PC-3 (cell line): ENCODE measurements at regions not wholly inside any gene's neighbourhood (a gene's known extent, or its start where the extent isn't known, plus 50 kb on each side); places are given as distances from the start of the nearest gene placed in this dataset.
"Not testable (repeated sequence)": the region's sequence is repeated elsewhere in the genome, so short reads cannot be mapped to it uniquely, and the experiment has no call there.

ENCODE experiments used
- ATAC-seq: fragments of 200-7000 bp; cut with Tn5 transposase; 2 replicates; pipeline ENCODE4 v1.9.1; 2020; ENCODE audit warnings: mild to moderate bottlenecking, moderate library complexity
- BruUV-seq: library from RNA; stranded (reverse); fragments of 400-500 nt; replicated peaks from 2 replicates; lab custom pipeline; 2021; lab: Mats Ljungman, UMichigan
- CTCF ChIA-PET: fragments of 300-600 bp; sonication (Branson Sonifier 250); formaldehyde crosslinking; loops from one replicate; lab custom pipeline; 2022; ENCODE audit warnings: antibody characterized with exemption; lab: Charles Lee
- POLR2A ChIA-PET: fragments of 300-600 bp; sonication (Branson Sonifier 250); formaldehyde crosslinking; loops from one replicate; lab custom pipeline; 2022; ENCODE audit warnings: antibody characterized with exemption; ENCODE audit not compliant: unreplicated experiment; lab: Charles Lee
- DNase-seq: peaks from one replicate; pipeline ENCODE4 v3.0.0-alpha.2; 2015
- H2AFZ ChIP-seq: fragments of 300-600 bp; sonication (generic); 2 replicates; pipeline ENCODE4 v1.6.0; 2016; ENCODE audit warnings: antibody characterized with exemption, low read length
- H3F3A ChIP-seq: fragments of 300-600 bp; sonication (generic); one replicate; pipeline ENCODE4 v1.6.0; 2017; ENCODE audit warnings: antibody characterized with exemption, low read length, control low read depth, mild to moderate bottlenecking; ENCODE audit not compliant: unreplicated experiment
- H3K27ac ChIP-seq: fragments of 300-600 bp; sonication (generic); 2 replicates; pipeline ENCODE4 v1.5.1; 2016; ENCODE audit warnings: mild to moderate bottlenecking, low read length
- H3K27me3 ChIP-seq: fragments of 300-600 bp; sonication (generic); 2 replicates; pipeline ENCODE4 v1.6.1; 2016; ENCODE audit warnings: low read length, mixed read lengths
- H3K36me3 ChIP-seq: fragments of 300-600 bp; sonication (generic); 2 replicates; pipeline ENCODE4 v1.6.1; 2016; ENCODE audit warnings: low read depth, mixed run types, low read length, mixed read lengths
- H3K4me1 ChIP-seq: fragments of 300-600 bp; sonication (generic); 2 replicates; pipeline ENCODE4 v1.5.1; 2016; ENCODE audit warnings: low read length; ENCODE audit not compliant: insufficient read depth
- H3K4me2 ChIP-seq: fragments of 300-600 bp; sonication (generic); 2 replicates; pipeline ENCODE4 v1.6.0; 2016; ENCODE audit warnings: low read length
- H3K4me3 ChIP-seq: fragments of 300-600 bp; sonication (generic); 2 replicates; pipeline ENCODE4 v1.5.1; 2016; ENCODE audit warnings: mild to moderate bottlenecking, low read length, mixed read lengths
- H3K79me2 ChIP-seq: fragments of 300-600 bp; sonication (generic); 2 replicates; pipeline ENCODE4 v1.6.1; 2017; ENCODE audit warnings: low read length, mixed read lengths
- H3K9ac ChIP-seq: fragments of 300-600 bp; sonication (generic); 2 replicates; pipeline ENCODE4 v1.6.0; 2016; ENCODE audit warnings: mild to moderate bottlenecking, low read length
- H3K9me2 ChIP-seq: fragments of 300-600 bp; sonication (generic); replicated peaks from 2 replicates; pipeline ENCODE4 v1.6.1; 2016; ENCODE audit warnings: mixed run types, low read length, mixed read lengths
- H3K9me3 ChIP-seq: fragments of 300-600 bp; sonication (generic); 2 replicates; pipeline ENCODE4 v1.6.1; 2016; ENCODE audit warnings: low read length, mixed read lengths
- H4K20me1 ChIP-seq: fragments of 300-600 bp; sonication (generic); 2 replicates; pipeline ENCODE4 v1.6.1; 2016; ENCODE audit warnings: low read length, mixed read lengths
- CTCF ChIP-seq: fragments of 300-600 bp; sonication (generic); conservative IDR thresholded peaks from 2 replicates; pipeline ENCODE4 v1.5.1; 2017; ENCODE audit warnings: antibody characterized with exemption, low read depth, mild to moderate bottlenecking, low read length
- EZH2 ChIP-seq: fragments of 300-600 bp; sonication (generic); IDR thresholded peaks from one replicate; pipeline ENCODE4 v1.6.1; 2017; ENCODE audit warnings: antibody characterized with exemption, mild to moderate bottlenecking, low read length; ENCODE audit not compliant: unreplicated experiment
- EZH2phosphoT487 ChIP-seq: fragments of 300-600 bp; sonication (generic); IDR thresholded peaks from 2 replicates; pipeline ENCODE4 v1.6.1; 2018; ENCODE audit warnings: mild to moderate bottlenecking, antibody characterized with exemption, low read length, borderline replicate concordance
- intact Hi-C: fragments of 100-400 bp; cut with micrococcal nuclease; formaldehyde crosslinking; loops from 2 replicates; pipeline ENCODE4 v1.9.0; 2023

- Histone ChIP-seq H3F3A (no peaks in the 10 kb centered on the region), H3K79me2 (no peaks in the 10 kb centered on the region), H3K4me1 (peaks cover 9% of the 10 kb centered on the region), H3K27ac (no peak overlapping the region), H3K9me2 (no peaks in the 10 kb centered on the region), H3K9ac (no peak overlapping the region), H4K20me1 (no peaks in the 10 kb centered on the region), H3K9me3 (no peaks in the 10 kb centered on the region), H2AFZ (no peak overlapping the region), H3K36me3 (no peaks in the 10 kb centered on the region), H3K4me2 (no peak overlapping the region), H3K4me3 (no peak overlapping the region), H3K27me3 (no peaks in the 10 kb centered on the region)
- intact Hi-C loops = loop anchor here (1.0 kb wide), 1 partner anchor 359 kb away; no protein-coding TSS in a partner anchor
- ChIA-PET CTCF (interaction anchor here (0.6 kb wide), 1 partner anchor 122 kb away, joined by 3 read pairs; no protein-coding TSS in a partner anchor), POLR2A (no interaction called here)
- BruUV-seq = no TSS peak
- ATAC-seq (0 out of 2 replicates have a peak, but pooled peaks have one; percentile 29), DNase-seq (peak; percentile 18)
- TF ChIP-seq CTCF (peak; percentile 27), EZH2phosphoT487 (no peak), EZH2 (no peak)
Measured at GRCh38 chr2:207341804-207342203, 176.1 kb upstream of the KLF7 start.

GRCh38 chr2:207344596-207345394 is 179.0 kb upstream of the KLF7 start:
- H3K4me1 ChIP-seq, H3K79me2 ChIP-seq, H3K9ac ChIP-seq, CTCF ChIA-PET, H3K27ac ChIP-seq, H2AFZ ChIP-seq, H3K9me2 ChIP-seq, H3K9me3 ChIP-seq, H3K27me3 ChIP-seq, intact Hi-C loops, H3K4me2 ChIP-seq, H3K4me3 ChIP-seq, ATAC-seq, H3F3A ChIP-seq, H3K36me3 ChIP-seq, H4K20me1 ChIP-seq, DNase-seq, POLR2A ChIA-PET, BruUV-seq: not testable (repeated sequence)
- TF ChIP-seq CTCF = peak; percentile 12; the same call in 1 of the 2 replicates

- intact Hi-C loops = no loop called here
- H2AFZ ChIP-seq = no peak overlapping the region
- H3K9me2 ChIP-seq = no peaks in the 10 kb centered on the region
- no peak overlapping the region for H3K4me3 ChIP-seq
- H4K20me1 ChIP-seq = no peaks in the 10 kb centered on the region
- ChIA-PET CTCF (no interaction called here), POLR2A (no interaction called here)
- ATAC-seq = no peak
- no peaks in the 10 kb centered on the region for H3K27me3 ChIP-seq
- H3K79me2 ChIP-seq = no peaks in the 10 kb centered on the region
- no peak overlapping the region for H3K27ac ChIP-seq
- H3K4me1 ChIP-seq = no peaks in the 10 kb centered on the region
- no peaks in the 10 kb centered on the region for H3K36me3 ChIP-seq
- BruUV-seq = no TSS peak
- TF ChIP-seq EZH2 (no peak), EZH2phosphoT487 (no peak), CTCF (no peak)
- no peak overlapping the region for H3K9ac ChIP-seq
- H3F3A ChIP-seq = no peaks in the 10 kb centered on the region
- H3K4me2 ChIP-seq = no peak overlapping the region
- no peaks in the 10 kb centered on the region for H3K9me3 ChIP-seq
- no peak for DNase-seq
Measured at GRCh38 chr2:207351171-207351570, 178.6 kb upstream of the CREB1 start.
